GM21619 (cell line): ENCODE measurements at regions not wholly inside any gene's neighbourhood (a gene's known extent, or its start where the extent isn't known, plus 50 kb on each side); places are given as distances from the start of the nearest gene placed in this dataset.
"Not testable (repeated sequence)": the region's sequence is repeated elsewhere in the genome, so short reads cannot be mapped to it uniquely, and the experiment has no call there.

Source experiments
- ATAC-seq: cut with Tn5 transposase; IDR thresholded peaks from one replicate; pipeline ENCODE4 v1.9.1; 2021; ENCODE audit not compliant: unreplicated experiment

GRCh38 chr2:62334440-62335058 lies 138.6 kb downstream of the B3GNT2 start:
- ATAC-seq = peak; percentile 75

- ATAC-seq = no peak
These were observed 138.1 kb downstream of the B3GNT2 start for GRCh38 chr2:62334009-62334408.

- ATAC-seq = no peak
These were observed 135.0 kb downstream of the B3GNT2 start for GRCh38 chr2:62330959-62331358.

- no peak for ATAC-seq
These were observed 133.9 kb downstream of the B3GNT2 start for GRCh38 chr2:62329797-62330196.

GRCh38 chr2:62326735-62327134 lies 130.8 kb downstream of the B3GNT2 start:
- no peak for ATAC-seq

- ATAC-seq = no peak
These were observed 129.5 kb downstream of the B3GNT2 start for GRCh38 chr2:62325398-62325797.

GRCh38 chr2:62321380-62322289 lies 125.7 kb downstream of the B3GNT2 start:
- ATAC-seq = no peak

- no peak for ATAC-seq
These were observed 124.9 kb downstream of the B3GNT2 start for GRCh38 chr2:62320657-62321357.

- ATAC-seq = not testable (repeated sequence)
These were observed 124.2 kb downstream of the B3GNT2 start for GRCh38 chr2:62320137-62320536.

GRCh38 chr2:62319070-62319469 lies 123.2 kb downstream of the B3GNT2 start:
- ATAC-seq = no peak

GRCh38 chr2:62315476-62315875 lies 119.6 kb downstream of the B3GNT2 start:
- no peak for ATAC-seq

GRCh38 chr2:62314291-62314690 lies 118.4 kb downstream of the B3GNT2 start:
- ATAC-seq = no peak

GRCh38 chr2:62313449-62314227 lies 117.7 kb downstream of the B3GNT2 start:
- peak; percentile 63 for ATAC-seq

- peak; percentile 46 for ATAC-seq
These were observed 113.7 kb downstream of the B3GNT2 start for GRCh38 chr2:62309465-62310091.

GRCh38 chr2:62309081-62309464 lies 113.2 kb downstream of the B3GNT2 start:
- no peak for ATAC-seq

GRCh38 chr2:62307469-62308389 lies 111.8 kb downstream of the B3GNT2 start:
- ATAC-seq = no peak

- ATAC-seq = no peak
These were observed 111.0 kb downstream of the B3GNT2 start for GRCh38 chr2:62306751-62307468.

- ATAC-seq = no peak
These were observed 109.7 kb downstream of the B3GNT2 start for GRCh38 chr2:62305421-62306176.
